CD8-positive, alpha-beta memory T cell (primary cell): ENCODE measurements at regions not wholly inside any gene's neighbourhood (a gene's known extent, or its start where the extent isn't known, plus 50 kb on each side); places are given as distances from the start of the nearest gene placed in this dataset.

Experiments
- CTCF ChIA-PET: fragments of 350-600 bp; sonication (Branson Sonifier 250); formaldehyde crosslinking; loops from one replicate; lab custom pipeline; 2021; ENCODE audit warnings: antibody characterized with exemption; lab: Charles Lee
- POLR2A ChIA-PET: fragments of 350-600 bp; sonication (Branson Sonifier 250); formaldehyde crosslinking; loops from one replicate; lab custom pipeline; 2021; ENCODE audit warnings: antibody characterized with exemption; lab: Charles Lee
- DNase-seq, 5 donors: peaks; one replicate each; pipeline versions ENCODE4 v3.0.0 to v3.0.0-alpha.2; 2020 to 2022; ENCODE audit warnings: mixed read lengths in 1 of 5
- H3K27ac ChIP-seq: one replicate; pipeline ENCODE4 v1.7.0; 2013; ENCODE audit warnings: low read depth, mild to moderate bottlenecking, low read length, moderate library complexity
- H3K27me3 ChIP-seq: 2 replicates; pipeline ENCODE4 v1.7.0; 2013; ENCODE audit warnings: low read length, mild to moderate bottlenecking; ENCODE audit not compliant: insufficient read depth, poor library complexity, severe bottlenecking
- H3K36me3 ChIP-seq: 2 replicates; pipeline ENCODE4 v1.7.0; 2013; ENCODE audit warnings: mild to moderate bottlenecking, low read length, moderate library complexity; ENCODE audit not compliant: insufficient read depth
- H3K4me1 ChIP-seq: 2 replicates; pipeline ENCODE4 v1.7.0; 2013; ENCODE audit warnings: mild to moderate bottlenecking, low read length, moderate library complexity; ENCODE audit not compliant: insufficient read depth
- H3K4me3 ChIP-seq: 2 replicates; pipeline ENCODE4 v1.7.0; 2013; ENCODE audit warnings: mild to moderate bottlenecking, low read length
- H3K9me3 ChIP-seq: 2 replicates; pipeline ENCODE4 v1.7.0; 2013; ENCODE audit warnings: mild to moderate bottlenecking, low read length
- H3K27ac Mint-ChIP-seq, 8 donors: one replicate each; pipeline ENCODE4 v1.8.0; 2020 to 2021; ENCODE audit warnings: mixed read lengths in 8 of 8, mild to moderate bottlenecking in 6 of 8, inconsistent platforms in 3 of 8, moderate library complexity in 3 of 8
- H3K27me3 Mint-ChIP-seq, 2 donors: one replicate each; pipeline ENCODE4 v1.8.0; 2020 to 2021; ENCODE audit warnings: mixed read lengths in 2 of 2, mild to moderate bottlenecking in 1 of 2, moderate library complexity in 1 of 2
- H3K36me3 Mint-ChIP-seq, 3 donors: one replicate each; pipeline ENCODE4 v1.8.0; 2020 to 2021; ENCODE audit warnings: mixed read lengths in 3 of 3, inconsistent platforms in 1 of 3, mild to moderate bottlenecking in 1 of 3
- H3K4me1 Mint-ChIP-seq, 3 donors: one replicate each; pipeline ENCODE4 v1.8.0; 2020 to 2021; ENCODE audit warnings: mixed read lengths in 3 of 3, inconsistent platforms in 1 of 3, mild to moderate bottlenecking in 1 of 3
- H3K4me3 Mint-ChIP-seq, 7 donors: one replicate each; pipeline ENCODE4 v1.8.0; 2020 to 2021; ENCODE audit warnings: mixed read lengths in 7 of 7, mild to moderate bottlenecking in 6 of 7, moderate library complexity in 4 of 7, inconsistent platforms in 2 of 7
- H3K9me3 Mint-ChIP-seq, 5 donors: one replicate each; pipeline ENCODE4 v1.8.0; 2020 to 2022; ENCODE audit warnings: mixed read lengths in 5 of 5, mild to moderate bottlenecking in 3 of 5, moderate library complexity in 2 of 5, inconsistent platforms in 1 of 5

- H3K9me3 Mint-ChIP-seq = no peaks in the 10 kb centered on the region
- no peaks in the 10 kb centered on the region for H3K36me3 Mint-ChIP-seq
- no peaks in the 10 kb centered on the region for H3K36me3 ChIP-seq
- H3K27ac Mint-ChIP-seq = no peak overlapping the region
- no peaks in the 10 kb centered on the region for H3K27me3 ChIP-seq
- peaks cover 1 to 14% of the 10 kb centered on the region in 2 donors for H3K27me3 Mint-ChIP-seq
- H3K4me3 ChIP-seq = no peak overlapping the region
- no peak overlapping the region for H3K4me3 Mint-ChIP-seq
- no peaks in the 10 kb centered on the region for H3K4me1 ChIP-seq
- no peaks in the 10 kb centered on the region for H3K4me1 Mint-ChIP-seq
- DNase-seq = no peak
- H3K27ac ChIP-seq = no peak overlapping the region
- H3K9me3 ChIP-seq = no peaks in the 10 kb centered on the region
- CTCF ChIA-PET = no interaction called here
- POLR2A ChIA-PET = interaction anchor here (0.5 kb wide), 1 partner anchor 20 kb away, joined by 9 read pairs; no protein-coding TSS in a partner anchor
Measured at GRCh38 chr2:221202431-221202830, 369.7 kb downstream of the EPHA4 start.

DNA sequence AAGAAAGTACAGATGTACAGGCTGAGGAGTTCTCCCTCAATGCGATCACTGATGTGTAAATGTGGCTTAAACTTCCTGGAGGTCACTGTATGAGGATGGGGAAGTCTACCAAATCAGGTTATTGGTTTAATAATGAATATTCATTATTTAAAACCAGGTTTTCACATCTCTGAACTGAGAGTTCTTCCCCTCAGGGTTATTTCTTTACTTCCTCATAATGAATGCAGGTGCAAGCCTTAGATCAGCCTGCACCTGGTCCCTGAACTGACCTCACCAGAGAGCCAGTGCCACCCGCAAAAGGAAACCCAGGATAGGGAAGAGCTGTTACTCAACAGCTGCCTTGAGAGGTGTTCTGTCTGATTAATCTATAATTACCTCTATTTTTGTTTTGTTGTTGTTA lies 369.0 kb downstream of the EPHA4 start:
- Mint-ChIP-seq H3K27ac (no peak overlapping the region), H3K4me1 (no peaks in the 10 kb centered on the region), H3K27me3 (peaks cover 1 to 18% of the 10 kb centered on the region in 2 donors), H3K4me3 (no peak overlapping the region), H3K36me3 (no peaks in the 10 kb centered on the region), H3K9me3 (no peaks in the 10 kb centered on the region)
- H3K4me3 ChIP-seq = no peak overlapping the region
- no peak for DNase-seq
- H3K27me3 ChIP-seq = no peaks in the 10 kb centered on the region
- no peaks in the 10 kb centered on the region for H3K4me1 ChIP-seq
- POLR2A ChIA-PET = no interaction called here
- CTCF ChIA-PET = no interaction called here
- H3K36me3 ChIP-seq = no peaks in the 10 kb centered on the region
- no peaks in the 10 kb centered on the region for H3K9me3 ChIP-seq
- H3K27ac ChIP-seq = no peak overlapping the region

DNA sequence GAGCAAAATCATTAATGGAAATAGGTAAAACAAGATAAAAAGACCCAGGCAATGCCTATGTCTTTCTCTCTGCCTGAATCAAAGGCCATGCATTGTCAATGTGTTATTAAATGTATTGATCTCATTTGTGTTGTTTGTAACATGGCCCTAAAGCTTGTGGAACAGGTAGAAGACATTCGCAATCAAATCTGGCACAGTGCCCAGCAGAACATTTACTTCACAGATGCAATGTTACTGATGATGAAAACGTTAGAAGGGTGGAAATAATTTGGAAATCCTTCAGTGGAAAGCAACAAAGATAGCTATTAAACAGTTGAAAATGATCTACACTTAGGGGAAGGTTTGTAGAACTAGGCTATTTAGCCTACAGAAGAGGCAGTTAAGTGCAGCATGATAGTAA lies 368.2 kb downstream of the EPHA4 start:
- Mint-ChIP-seq H3K36me3 (no peaks in the 10 kb centered on the region), H3K4me3 (no peak overlapping the region), H3K27me3 (peaks cover 1 to 18% of the 10 kb centered on the region in 2 donors), H3K27ac (no peak overlapping the region), H3K4me1 (no peaks in the 10 kb centered on the region), H3K9me3 (no peaks in the 10 kb centered on the region)
- H3K4me1 ChIP-seq = no peaks in the 10 kb centered on the region
- ChIA-PET CTCF (no interaction called here), POLR2A (no interaction called here)
- H3K27me3 ChIP-seq = no peaks in the 10 kb centered on the region
- no peak overlapping the region for H3K27ac ChIP-seq
- no peaks in the 10 kb centered on the region for H3K36me3 ChIP-seq
- no peaks in the 10 kb centered on the region for H3K9me3 ChIP-seq
- DNase-seq = no peak
- no peak overlapping the region for H3K4me3 ChIP-seq

- H3K27me3 Mint-ChIP-seq = peaks cover 3 to 18% of the 10 kb centered on the region in 2 donors
- H3K4me1 Mint-ChIP-seq = no peaks in the 10 kb centered on the region
- H3K4me3 ChIP-seq = no peak overlapping the region
- no peaks in the 10 kb centered on the region for H3K27me3 ChIP-seq
- no peak for DNase-seq
- no peaks in the 10 kb centered on the region for H3K9me3 Mint-ChIP-seq
- ChIA-PET POLR2A (no interaction called here), CTCF (no interaction called here)
- no peaks in the 10 kb centered on the region for H3K9me3 ChIP-seq
- no peak overlapping the region for H3K4me3 Mint-ChIP-seq
- no peak overlapping the region for H3K27ac ChIP-seq
- H3K36me3 ChIP-seq = no peaks in the 10 kb centered on the region
- no peaks in the 10 kb centered on the region for H3K4me1 ChIP-seq
- no peak overlapping the region for H3K27ac Mint-ChIP-seq
- no peaks in the 10 kb centered on the region for H3K36me3 Mint-ChIP-seq
Measured at GRCh38 chr2:221204699-221205098, 367.4 kb downstream of the EPHA4 start.

GRCh38 chr2:221205103-221205673 lies 366.9 kb downstream of the EPHA4 start:
- no peak overlapping the region for H3K27ac Mint-ChIP-seq
- H3K4me1 Mint-ChIP-seq = no peaks in the 10 kb centered on the region
- no peak overlapping the region for H3K4me3 Mint-ChIP-seq
- H3K4me1 ChIP-seq = no peaks in the 10 kb centered on the region
- no peaks in the 10 kb centered on the region for H3K9me3 Mint-ChIP-seq
- no peak overlapping the region for H3K27ac ChIP-seq
- peaks cover 3 to 18% of the 10 kb centered on the region in 2 donors for H3K27me3 Mint-ChIP-seq
- no peak overlapping the region for H3K4me3 ChIP-seq
- no peaks in the 10 kb centered on the region for H3K36me3 ChIP-seq
- ChIA-PET POLR2A (no interaction called here), CTCF (no interaction called here)
- H3K9me3 ChIP-seq = no peaks in the 10 kb centered on the region
- no peaks in the 10 kb centered on the region for H3K36me3 Mint-ChIP-seq
- H3K27me3 ChIP-seq = no peaks in the 10 kb centered on the region
- no peak for DNase-seq

DNA sequence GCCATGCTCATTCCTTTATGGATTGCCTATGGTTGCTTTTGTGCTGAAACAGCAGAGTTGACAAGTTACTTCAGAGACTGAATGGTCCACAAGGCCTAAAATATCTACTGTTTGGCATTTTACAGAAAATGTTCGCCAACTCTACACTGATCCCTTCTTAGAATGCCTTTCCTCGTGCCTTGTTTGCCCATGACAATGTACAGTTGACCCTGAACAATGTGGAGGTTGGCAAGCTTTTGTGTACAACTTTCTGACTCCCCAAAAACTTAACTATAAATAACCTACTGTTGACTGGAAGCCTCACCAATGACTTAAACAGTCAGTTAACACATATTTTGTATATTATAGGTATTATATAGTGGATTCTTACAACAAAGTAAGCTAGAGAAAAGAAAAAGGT lies 361.4 kb downstream of the EPHA4 start:
- Histone ChIP-seq H3K4me3 (no peak overlapping the region), H3K36me3 (no peaks in the 10 kb centered on the region), H3K27me3 (no peaks in the 10 kb centered on the region), H3K9me3 (no peaks in the 10 kb centered on the region), H3K27ac (no peak overlapping the region), H3K4me1 (no peaks in the 10 kb centered on the region)
- POLR2A ChIA-PET = no interaction called here
- Mint-ChIP-seq H3K4me1 (peaks cover 0 to 4% (median 0%) of the 10 kb centered on the region in 3 donors), H3K36me3 (no peaks in the 10 kb centered on the region), H3K27me3 (peaks cover 1 to 7% of the 10 kb centered on the region in 2 donors), H3K9me3 (no peaks in the 10 kb centered on the region), H3K27ac (no peak overlapping the region), H3K4me3 (no peak overlapping the region)
- CTCF ChIA-PET = interaction anchor here (1.4 kb wide), 1 partner anchor 11 kb away, joined by 3 read pairs; no protein-coding TSS in a partner anchor
- no peak for DNase-seq

DNA sequence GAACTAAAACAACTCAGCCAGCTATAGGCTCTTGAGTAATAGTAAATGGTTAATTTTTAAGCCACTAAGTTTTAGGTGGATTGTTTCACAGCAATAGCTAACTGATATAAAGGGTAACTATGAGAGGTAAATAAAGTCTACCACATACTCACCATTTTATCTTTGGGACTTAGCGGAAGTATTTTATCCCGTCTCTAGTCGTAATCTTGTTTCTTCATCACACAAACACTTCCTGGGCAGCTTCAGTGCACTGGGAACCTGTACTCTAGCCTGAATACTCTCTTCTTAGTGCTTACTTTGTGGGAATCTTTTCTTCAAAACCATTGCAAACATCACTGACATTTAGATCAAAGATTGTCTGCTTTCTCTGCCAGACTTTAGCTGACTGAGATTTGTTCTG lies 360.5 kb downstream of the EPHA4 start:
- CTCF ChIA-PET = no interaction called here
- Histone ChIP-seq H3K27ac (no peak overlapping the region), H3K4me3 (no peak overlapping the region), H3K27me3 (no peaks in the 10 kb centered on the region), H3K36me3 (no peaks in the 10 kb centered on the region), H3K4me1 (no peaks in the 10 kb centered on the region), H3K9me3 (no peaks in the 10 kb centered on the region)
- Mint-ChIP-seq H3K9me3 (no peaks in the 10 kb centered on the region), H3K27me3 (peaks cover 1 to 3% of the 10 kb centered on the region in 2 donors), H3K4me1 (peaks cover 0 to 4% (median 0%) of the 10 kb centered on the region in 3 donors), H3K4me3 (no peak overlapping the region), H3K27ac (peak overlapping the region in 1 of 8 donors; percentile 42), H3K36me3 (peaks cover 0 to 2% (median 0%) of the 10 kb centered on the region in 3 donors)
- DNase-seq = no peak
- POLR2A ChIA-PET = no interaction called here

- Histone ChIP-seq H3K27ac (no peak overlapping the region), H3K4me3 (no peak overlapping the region), H3K27me3 (no peaks in the 10 kb centered on the region), H3K9me3 (no peaks in the 10 kb centered on the region), H3K4me1 (no peaks in the 10 kb centered on the region), H3K36me3 (no peaks in the 10 kb centered on the region)
- Mint-ChIP-seq H3K27me3 (peaks cover 1 to 3% of the 10 kb centered on the region in 2 donors), H3K4me3 (no peak overlapping the region), H3K36me3 (peaks cover 0 to 2% (median 0%) of the 10 kb centered on the region in 3 donors), H3K9me3 (no peaks in the 10 kb centered on the region), H3K27ac (no peak overlapping the region), H3K4me1 (peaks cover 0 to 4% (median 0%) of the 10 kb centered on the region in 3 donors)
- ChIA-PET POLR2A (no interaction called here), CTCF (no interaction called here)
- no peak for DNase-seq
Measured at GRCh38 chr2:221212105-221212504, 360.0 kb downstream of the EPHA4 start.
